Femur (tissue), 1 donor: ENCODE measurements at regions not wholly inside any gene's neighbourhood (a gene's known extent, or its start where the extent isn't known, plus 50 kb on each side); places are given as distances from the start of the nearest gene placed in this dataset.
"Not testable (repeated sequence)": the region's sequence is repeated elsewhere in the genome, so short reads cannot be mapped to it uniquely, and the experiment has no call there.

Source experiments
- DNase-seq: peaks from one replicate; pipeline ENCODE4 v3.0.0-alpha.2; 2017

GRCh38 chr12:40431169-40431568 lies 206.4 kb downstream of the LRRK2 start:
- DNase-seq, result no peak

GRCh38 chr12:40435251-40435650 lies 210.5 kb downstream of the LRRK2 start:
- no peak for DNase-seq

GRCh38 chr12:40435951-40436350 lies 211.2 kb downstream of the LRRK2 start:
- DNase-seq, result no peak

GRCh38 chr12:40436564-40436963 lies 211.8 kb downstream of the LRRK2 start:
- DNase-seq, result no peak

GRCh38 chr12:40439771-40440492 lies 215.1 kb downstream of the LRRK2 start:
- DNase-seq, result no peak

- no peak for DNase-seq
These were observed 219.4 kb downstream of the LRRK2 start for GRCh38 chr12:40444174-40444573.

- DNase-seq, result no peak
These were observed 221.6 kb downstream of the LRRK2 start for GRCh38 chr12:40446385-40446784.

GRCh38 chr12:40448523-40448922 lies 223.7 kb downstream of the LRRK2 start:
- DNase-seq, result not testable (repeated sequence)

GRCh38 chr12:40451661-40452060 lies 226.9 kb downstream of the LRRK2 start:
- DNase-seq, result no peak

- no peak for DNase-seq
These were observed 228.1 kb upstream of the CNTN1 start for GRCh38 chr12:40464121-40464520.

- no peak for DNase-seq
These were observed 222.5 kb upstream of the CNTN1 start for GRCh38 chr12:40469736-40470135.

- no peak for DNase-seq
These were observed 218.3 kb upstream of the CNTN1 start for GRCh38 chr12:40473962-40474361.

- no peak for DNase-seq
These were observed 217.6 kb upstream of the CNTN1 start for GRCh38 chr12:40474630-40475029.

- no peak for DNase-seq
These were observed 192.4 kb upstream of the CNTN1 start for GRCh38 chr12:40499856-40500255.

GRCh38 chr12:40502322-40502721 lies 189.9 kb upstream of the CNTN1 start:
- DNase-seq, result no peak

GRCh38 chr12:40505327-40505726 lies 186.9 kb upstream of the CNTN1 start:
- DNase-seq, result no peak

GRCh38 chr12:40508421-40508820 lies 183.8 kb upstream of the CNTN1 start:
- DNase-seq, result no peak

GRCh38 chr12:40511341-40511740 lies 180.9 kb upstream of the CNTN1 start:
- DNase-seq, result no peak

GRCh38 chr12:40515041-40515816 lies 177.0 kb upstream of the CNTN1 start:
- peak; percentile 24 for DNase-seq

GRCh38 chr12:40522837-40523236 lies 169.4 kb upstream of the CNTN1 start:
- no peak for DNase-seq

- no peak for DNase-seq
These were observed 167.2 kb upstream of the CNTN1 start for GRCh38 chr12:40525054-40525453.

- DNase-seq, result no peak
These were observed 157.4 kb upstream of the CNTN1 start for GRCh38 chr12:40534828-40535227.

- no peak for DNase-seq
These were observed 140.8 kb upstream of the CNTN1 start for GRCh38 chr12:40551466-40551865.

GRCh38 chr12:40552868-40553267 lies 139.4 kb upstream of the CNTN1 start:
- DNase-seq, result no peak
